Stimulated activated CD4-positive, alpha-beta T cell treated with anti-CD3 and anti-CD28 coated beads, Interleukin-15, amount 100 ng/mL, for 48 hours (primary cell): ENCODE measurements at regions not wholly inside any gene's neighbourhood (a gene's known extent, or its start where the extent isn't known, plus 50 kb on each side); places are given as distances from the start of the nearest gene placed in this dataset.

Source experiments
- DNase-seq, 2 donors: peaks; one replicate each; pipeline ENCODE4 v3.0.0-alpha.2; 2020; ENCODE audit warnings: low read depth in 2 of 2

DNA sequence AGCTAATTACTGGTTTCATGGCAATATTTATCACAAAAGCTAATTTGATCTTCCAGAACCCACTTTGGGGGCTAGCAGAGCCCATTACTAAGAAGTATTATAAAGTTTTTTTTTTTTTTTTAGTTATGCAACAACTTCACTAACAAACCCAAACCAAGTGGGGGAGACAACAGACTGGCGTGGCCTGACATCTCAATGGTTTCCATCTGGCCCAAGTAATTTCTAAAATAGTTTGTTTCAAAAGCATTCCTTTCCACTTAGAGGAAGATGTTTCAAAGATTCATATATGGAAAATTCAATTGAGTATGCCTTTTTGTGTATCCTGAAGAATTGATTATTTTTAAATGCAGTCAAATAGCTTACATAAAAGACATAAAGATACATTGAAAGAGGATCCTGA, 367.1 kb downstream of the HRH4 start:
- DNase-seq: no peak

DNA sequence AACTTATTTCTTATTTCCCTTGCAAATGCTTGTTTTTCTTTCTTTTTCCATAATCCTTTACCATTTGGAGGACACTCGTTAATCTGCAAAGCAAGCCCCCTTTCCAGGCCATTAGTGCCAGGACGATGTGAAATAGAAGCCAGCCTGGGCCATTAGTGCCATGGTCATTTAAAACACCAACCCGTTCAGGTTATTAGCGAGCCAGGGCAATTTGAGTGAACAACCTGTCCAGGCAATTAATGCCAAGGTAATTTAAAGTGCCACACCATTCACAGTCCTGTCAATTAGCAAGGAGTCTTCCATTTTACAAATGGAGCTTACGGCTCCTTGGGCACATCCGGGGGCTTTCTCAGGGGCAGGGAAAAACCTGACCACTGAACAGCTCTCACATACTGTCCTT, 370.6 kb downstream of the HRH4 start:
- DNase-seq: no peak

DNA sequence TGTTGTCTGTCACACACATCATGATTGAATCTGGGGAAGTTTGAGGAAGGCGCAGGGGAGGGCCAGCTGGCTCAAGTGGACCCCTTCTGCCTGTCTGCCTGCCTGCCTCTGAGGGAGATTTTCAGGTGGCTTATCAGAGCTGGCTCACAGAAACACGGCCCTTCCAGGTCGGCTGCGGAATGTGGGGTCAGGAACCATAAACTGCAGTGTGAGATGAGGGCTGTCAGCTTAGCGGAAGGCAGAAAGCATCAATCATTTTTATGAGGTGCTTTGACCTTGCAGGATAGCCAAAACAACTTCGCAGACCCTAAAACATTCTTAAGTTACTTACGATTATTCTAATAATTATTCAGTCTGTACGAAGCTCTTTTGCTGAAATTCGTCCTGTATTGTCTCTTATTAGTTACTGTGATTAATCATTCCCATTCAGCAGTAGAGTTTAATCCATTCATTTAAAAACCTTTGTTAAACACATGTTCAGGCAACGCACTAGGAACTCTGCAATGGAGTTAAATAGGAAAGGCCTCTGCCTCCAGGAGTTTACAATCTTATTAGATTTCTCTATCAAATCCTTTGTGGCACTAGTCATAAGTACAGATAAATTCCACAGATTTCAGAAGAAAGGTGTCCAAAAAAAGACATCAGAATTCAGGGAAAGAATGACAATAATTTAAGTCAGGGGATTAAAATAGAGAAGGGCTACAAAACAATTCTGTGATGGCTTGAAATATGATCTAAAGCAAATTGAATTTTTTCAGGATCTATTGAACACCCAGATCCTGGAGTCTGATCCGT, 371.6 kb downstream of the HRH4 start:
- DNase-seq: no peak

DNA sequence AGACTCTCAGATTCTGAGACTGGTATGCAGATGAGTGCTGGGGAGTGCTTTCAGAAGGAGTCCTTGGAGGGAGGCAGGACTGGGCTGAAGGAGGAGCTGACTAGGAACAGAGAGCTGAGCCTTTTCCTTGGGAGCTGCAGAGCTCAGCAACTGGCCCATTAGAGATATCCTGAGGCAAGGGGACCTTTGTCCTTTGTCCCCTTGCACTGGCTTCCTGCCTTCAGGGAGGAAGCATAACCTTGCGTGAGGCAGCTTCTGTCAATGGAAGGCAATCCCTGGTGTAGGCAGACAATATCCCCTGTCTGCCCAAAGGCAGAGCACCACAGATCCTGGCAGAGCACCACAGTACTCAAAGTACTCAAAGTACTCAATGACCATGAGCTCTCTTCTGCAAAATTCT, 375.3 kb downstream of the HRH4 start:
- no peak for DNase-seq

DNA sequence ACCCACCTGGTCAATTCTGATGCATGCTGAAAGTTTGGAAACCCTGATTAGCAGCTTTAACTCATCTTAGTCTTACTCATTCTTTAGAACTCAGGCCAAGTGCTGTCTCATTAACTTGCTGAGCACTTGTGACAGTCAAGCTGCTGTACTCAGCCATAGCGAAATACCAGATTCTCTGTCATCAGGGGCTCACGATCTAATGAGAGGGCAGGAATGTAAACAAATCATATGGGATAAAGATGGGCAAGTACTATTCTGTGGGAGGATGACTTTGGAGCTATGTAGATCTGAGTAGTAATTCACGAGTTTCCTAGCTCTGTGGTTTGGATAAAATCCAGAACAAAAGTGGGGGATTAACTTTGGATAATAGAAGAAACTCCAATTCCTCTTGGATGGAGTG, 376.6 kb downstream of the HRH4 start:
- no peak for DNase-seq

DNA sequence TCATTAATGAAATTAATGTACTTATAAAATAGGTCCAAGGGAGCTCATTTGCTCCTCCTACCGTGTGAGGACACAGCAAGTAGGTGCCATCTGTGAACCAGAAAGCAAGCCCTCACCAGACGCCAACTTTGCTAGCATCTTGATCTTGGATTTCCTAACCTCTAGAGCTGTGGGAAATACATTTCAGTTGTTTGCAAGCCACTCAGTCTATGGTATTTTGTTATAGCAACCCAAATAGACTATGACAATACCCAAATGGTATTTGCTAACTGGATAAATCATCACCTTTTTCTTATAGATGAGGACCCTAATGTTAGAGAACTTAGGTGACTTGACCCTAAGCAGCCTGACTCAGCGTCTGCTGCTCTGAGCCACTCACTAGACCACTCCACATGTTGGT, 379.6 kb downstream of the HRH4 start:
- DNase-seq: no peak

DNA sequence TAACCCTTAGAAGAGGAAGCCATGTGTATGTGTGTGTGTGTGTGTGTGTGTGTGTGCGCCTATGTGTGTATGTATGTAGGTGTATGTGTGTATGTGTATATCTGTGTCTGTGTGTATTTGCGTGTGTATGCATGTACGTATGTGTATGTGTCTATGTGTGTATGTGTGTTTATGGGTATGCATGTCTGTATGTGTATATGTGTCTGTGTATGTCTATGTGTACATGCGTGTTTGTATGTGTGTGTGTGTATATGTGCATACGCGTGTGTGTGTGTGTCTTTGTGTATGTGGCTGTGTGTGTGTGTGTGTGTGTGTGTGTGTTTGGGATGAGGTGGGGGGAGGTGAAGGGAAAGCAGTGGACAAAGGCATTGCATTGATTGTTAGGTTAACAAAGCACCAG, 380.2 kb downstream of the HRH4 start:
- no peak for DNase-seq

DNA sequence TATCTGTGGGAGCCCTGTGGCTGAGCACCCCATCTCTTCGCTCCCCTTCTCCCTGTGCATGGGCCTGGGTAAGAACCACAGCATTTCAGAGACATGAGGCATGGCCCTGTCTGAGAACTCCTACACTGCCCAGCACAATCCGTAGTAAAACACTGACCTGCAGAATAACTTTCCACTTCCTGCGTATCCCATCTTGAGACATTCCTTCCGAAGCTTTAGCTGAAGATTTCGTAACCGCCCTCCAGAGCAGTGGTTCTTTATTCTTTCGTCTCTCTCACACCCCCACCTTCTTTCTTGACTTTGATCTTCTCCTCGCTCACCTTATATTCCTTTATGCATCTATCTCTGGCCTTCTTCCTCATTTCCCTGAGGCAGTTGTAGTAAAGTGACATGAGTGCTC, 381.1 kb downstream of the HRH4 start:
- DNase-seq: no peak

DNA sequence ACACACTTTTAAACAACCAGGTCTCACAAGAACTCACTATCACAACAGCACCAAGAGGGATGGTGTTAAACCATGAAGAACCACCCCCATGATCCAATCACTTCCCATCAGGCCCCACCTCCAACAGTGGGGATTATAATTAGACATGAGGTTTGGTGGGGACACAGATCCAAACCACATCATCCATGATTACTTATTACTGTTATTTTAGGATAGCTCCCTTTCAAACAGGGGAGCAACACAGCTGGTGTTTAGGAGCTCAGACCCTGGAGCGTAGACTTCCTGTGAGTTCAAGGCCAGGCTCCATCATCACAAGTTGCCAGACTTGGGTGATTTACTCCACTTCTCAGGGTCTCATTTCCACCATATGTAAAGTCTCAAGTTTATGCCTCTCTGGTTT, 382.7 kb downstream of the HRH4 start:
- no peak for DNase-seq

DNA sequence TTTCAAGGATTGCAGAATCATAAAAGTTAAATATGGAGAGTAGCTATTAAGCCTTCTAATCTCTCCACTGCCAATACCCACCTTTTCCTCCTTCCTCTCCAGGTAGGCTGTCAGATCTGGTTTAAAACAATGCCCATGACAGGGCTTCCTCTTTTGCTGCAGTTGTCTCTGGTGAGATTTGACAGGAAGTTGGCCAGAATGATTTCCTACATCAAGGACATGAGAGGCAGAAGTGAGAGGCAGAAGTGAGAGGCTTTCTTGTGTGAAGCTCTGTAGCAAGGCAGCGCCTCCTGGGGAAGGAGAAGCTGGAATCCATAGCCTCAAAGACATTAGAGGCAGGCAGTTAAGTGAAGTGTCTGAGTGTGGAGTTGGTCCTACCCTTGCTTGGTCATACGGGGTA, 385.7 kb downstream of the HRH4 start:
- DNase-seq: no peak

DNA sequence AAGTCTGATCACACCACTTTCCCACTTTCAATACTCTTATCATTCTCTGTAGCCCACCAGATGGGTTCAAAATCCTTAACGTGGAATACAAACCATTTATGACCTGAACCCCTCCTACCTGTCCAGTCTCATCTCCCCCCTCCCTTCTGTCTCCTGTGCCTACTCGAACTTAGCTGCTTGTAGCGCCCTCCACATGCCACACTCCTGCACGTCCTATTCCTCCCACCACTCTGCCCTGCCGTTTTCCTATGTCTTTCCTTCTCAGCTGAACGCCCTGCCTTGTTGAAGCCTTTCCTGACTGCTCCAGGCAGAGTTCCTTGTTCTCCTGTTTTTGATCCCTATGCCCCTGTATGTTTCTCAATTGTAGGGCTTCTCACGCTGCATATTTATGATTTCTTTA, 390.1 kb downstream of the HRH4 start:
- no peak for DNase-seq

DNA sequence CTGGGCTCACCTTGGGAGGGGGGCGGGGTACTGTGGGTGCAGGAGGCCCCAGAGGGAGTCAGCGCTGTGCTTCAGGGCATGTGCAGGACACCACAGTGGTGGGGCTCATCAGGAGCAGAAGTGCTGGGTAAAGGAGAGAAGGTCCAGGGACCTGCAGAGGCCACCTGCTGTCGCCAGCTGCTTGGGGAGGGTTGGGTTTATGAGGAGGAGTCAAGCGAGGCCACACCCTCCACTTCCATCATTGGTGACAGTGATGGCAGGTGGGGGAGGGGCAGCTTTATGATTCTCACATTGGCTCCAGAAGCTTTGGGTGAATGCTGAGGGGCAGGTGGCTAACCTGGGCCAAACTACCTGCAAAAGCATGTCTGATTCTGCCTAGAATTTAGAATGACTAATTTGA, 392.6 kb downstream of the HRH4 start:
- DNase-seq: no peak

DNA sequence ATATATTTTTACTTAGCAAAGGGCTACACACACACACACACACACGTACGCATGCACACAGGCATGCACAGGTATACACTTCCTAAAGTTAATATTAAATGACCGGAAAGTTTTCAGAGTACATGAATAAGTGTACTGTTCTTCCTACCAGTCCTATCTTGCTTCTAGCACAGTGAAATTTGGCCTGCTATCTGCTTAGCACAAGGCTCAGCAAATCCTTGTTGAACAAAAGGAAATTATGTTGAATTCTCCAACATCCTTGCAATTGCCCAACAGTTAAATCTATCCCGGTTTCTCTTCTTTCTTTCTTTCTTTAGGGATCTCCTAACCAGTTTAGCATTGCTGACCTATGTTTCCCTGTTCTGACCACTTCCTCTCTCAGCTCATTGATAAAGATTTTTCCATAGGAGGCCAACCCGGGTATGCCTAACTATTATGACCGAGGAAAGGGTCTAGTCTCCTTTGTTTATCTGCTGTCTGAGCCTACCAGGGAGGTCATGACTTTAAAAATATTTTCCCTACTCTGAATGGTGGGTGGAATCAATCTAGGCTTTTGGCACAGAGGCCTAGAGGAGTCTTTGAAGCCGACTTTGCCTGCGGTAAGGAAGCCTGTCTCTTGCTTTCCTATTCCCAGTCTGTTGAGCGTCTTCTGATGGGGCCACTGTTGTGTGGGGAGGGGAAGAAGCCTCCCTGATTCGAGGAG, 400.7 kb downstream of the HRH4 start:
- DNase-seq: no peak

DNA sequence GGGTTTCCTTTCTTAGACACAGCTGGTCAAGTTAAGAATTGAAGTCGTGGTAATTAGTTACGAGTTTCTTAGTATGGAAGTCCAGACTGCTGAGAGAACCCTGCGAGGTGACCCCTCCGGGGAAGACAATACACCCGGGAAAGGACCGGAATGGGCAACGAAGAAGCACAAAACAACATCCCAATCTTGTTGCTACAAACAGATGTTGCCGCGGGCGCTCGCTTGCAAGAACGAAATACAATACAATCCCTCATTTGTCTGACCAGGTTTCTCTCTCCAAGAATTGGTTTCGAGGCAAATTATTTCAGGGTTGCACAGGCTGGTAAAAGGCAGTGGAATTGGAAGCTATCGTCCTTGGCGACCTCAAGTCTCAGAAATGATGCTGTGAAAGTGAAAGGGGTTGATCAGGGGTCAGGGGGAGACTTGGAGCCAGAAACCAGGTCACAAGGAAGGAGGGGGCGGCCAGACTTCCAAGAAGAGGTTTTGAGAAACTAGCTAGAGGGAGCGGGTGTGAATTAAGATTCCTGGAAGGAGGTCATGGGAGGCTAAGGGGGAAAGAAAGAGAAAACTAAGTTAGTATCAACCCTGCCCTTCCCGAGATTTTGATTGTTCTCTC, 401.9 kb downstream of the HRH4 start:
- no peak for DNase-seq

DNA sequence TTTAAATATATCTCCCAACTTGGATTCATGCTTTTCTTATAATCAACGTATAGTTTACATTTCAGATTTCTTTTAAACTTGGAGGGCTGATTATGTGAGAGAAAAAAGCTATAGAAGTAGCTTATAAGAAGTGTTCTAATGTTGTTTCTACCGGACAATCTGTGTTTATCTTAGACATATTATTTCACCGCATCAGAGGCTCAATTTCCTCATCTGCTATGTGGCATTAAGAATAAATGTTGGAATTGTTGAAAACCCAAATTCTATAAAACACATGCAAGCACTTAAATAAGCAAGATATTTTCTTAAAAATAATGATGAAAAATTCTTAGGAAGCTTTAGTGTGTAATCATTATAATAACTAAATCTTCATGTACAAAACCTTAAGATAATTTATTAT, 407.9 kb downstream of the HRH4 start:
- no peak for DNase-seq

DNA sequence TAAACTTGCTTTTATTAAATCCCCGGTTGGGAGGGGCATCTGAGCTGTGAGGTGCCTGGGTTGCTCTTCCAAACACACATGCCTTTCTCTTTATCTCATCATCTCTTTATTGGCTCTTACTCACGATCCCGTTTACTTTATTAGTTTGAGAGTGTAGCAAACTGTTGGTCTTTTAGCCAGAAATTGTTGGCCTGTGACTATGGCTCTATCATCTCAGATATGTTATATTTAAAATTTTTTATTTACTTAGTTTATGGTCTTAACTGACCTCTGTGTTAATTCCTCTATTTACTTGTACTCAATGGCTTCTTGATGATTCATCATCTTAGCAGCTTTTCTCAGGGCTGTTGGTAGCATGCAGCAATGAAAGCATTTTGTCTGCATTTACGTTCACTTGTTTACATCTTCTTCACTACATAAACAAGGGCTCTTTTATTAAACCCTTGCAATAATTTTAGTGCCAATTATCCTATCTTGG, 408.4 kb downstream of the HRH4 start:
- DNase-seq: no peak

DNA sequence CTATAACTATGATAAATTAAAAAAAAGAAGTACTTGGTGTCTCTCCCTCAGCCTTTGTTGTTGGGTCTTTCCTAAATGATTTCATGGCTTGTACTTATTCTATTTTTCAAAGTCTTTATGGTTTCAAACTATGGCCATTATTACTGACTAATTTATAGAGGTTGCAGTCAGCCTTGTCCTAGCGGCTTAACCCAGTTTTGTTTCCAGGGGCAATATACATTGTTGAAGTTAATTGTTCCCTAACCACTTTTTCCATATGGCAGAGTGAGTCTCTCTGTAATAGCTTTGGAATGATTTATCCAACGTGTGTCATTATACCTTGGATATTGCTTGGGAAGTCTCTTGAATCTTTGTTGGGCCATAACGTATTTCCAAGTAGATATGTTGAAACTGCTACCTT, 408.8 kb downstream of the HRH4 start:
- no peak for DNase-seq

DNA sequence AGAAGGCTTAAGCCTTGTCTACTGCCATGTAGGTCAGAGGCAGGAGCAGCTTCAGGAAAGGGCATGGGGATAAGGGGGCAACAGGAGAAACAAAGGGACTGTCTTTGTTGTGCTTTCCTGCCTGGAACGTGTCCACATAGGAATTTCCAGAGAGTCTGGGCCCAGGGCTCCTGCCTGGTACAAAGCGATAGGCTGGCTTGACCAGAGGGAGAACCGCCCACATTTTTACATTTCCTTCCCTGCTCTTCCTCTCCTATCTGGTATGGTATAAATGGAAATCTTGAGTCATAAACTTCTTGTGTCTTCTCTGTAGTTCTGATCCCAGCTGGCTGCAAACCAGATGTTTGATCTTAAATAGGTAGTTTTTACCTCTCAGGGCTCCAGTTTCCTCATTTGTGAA, 414.8 kb downstream of the HRH4 start:
- no peak for DNase-seq

DNA sequence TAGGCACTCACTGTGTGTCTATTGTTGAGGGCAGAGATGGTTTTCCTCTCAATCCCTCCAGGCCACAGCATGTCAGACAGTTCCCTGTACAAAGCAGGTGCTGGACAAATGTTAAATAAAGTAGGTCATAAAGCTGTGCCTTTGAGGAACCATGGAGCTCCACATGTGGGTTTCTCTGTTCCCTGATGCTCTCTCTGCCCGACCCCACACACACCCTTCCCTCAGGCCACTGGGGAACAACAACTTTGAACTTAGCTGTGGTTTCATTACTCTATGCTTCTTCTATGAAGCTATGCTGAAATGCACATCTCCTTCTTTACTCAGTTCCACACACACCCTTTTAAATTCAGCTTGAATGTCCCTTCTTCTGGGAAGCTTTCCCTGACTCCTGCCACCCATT, 415.3 kb downstream of the HRH4 start:
- DNase-seq: no peak

DNA sequence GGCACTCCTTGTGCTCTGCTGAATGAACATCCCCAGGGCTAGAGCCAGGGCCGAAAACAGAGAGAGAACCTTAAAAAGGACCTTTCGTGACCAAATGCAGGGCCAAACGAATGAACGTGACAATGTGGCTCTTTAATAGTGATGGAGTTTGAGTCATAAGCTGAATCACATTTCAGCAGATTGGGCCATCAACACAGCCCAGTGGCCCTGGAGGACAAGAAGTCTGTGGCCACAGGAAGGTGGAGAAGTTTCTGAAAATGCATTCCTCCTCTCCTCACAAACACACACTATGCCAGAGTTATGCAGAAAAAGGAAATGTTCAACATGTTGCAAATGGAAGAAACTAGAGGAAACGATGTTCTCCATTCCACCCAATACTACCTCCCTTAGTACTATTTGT, 415.8 kb downstream of the HRH4 start:
- no peak for DNase-seq

DNA sequence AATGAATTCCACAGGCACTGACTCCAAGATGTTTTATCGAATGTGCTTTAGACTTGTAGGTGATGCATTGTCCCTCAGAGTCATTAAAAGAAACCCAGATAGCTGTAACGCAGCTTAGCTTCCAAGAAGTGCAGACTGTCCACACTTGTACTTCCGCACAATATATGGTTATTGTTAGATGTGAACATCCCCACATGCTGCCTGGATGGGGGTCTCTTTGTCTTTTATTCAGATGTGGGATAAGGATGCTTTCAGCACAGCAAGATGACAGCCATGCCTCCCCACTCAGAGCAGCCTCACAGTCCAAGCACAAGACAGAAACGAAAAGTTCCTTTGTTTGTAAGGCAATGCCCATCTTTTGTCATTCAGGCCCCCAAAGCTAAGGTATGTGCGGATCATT, 416.6 kb downstream of the HRH4 start:
- DNase-seq: no peak

DNA sequence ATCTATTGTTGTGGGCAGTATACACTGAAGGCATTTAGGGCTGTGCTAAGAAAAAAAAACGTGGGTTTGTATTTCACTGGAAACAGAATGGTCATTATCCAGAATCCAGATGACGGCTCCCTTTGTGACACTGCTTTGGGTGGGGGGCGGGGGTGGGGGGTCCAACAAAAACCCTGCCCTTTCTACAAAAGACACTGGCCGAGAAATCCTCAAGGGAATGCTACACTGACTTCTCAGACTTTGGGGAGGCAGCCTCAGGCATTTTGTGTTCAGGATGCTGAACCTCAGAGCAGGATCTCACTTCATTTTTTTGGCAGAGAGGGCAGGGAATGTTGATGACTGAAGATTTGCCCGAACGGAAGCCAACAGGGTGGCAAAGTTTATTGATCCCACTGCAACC, 417.1 kb downstream of the HRH4 start:
- DNase-seq: no peak

DNA sequence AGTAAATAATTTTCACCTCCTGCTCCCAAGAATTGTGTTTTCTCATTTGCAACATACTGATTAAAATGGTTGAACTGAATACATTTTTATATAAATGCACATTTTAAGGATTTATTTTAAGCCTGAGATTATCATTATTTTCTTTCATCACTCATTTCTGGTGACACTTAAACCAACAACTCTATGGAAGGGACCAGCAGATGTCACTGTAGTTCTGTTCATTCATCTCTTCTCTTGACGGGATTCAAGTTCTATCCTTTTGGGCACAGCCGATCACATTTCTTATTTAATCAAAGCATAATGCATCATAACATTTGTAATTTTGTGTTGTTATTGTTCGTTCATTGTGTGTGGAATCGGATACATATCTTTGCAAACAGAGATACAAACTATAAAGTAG, 417.9 kb downstream of the HRH4 start:
- no peak for DNase-seq
